GM12878 (cell line): ENCODE measurements at regions not wholly inside any gene's neighbourhood (a gene's known extent, or its start where the extent isn't known, plus 50 kb on each side); places are given as distances from the start of the nearest gene placed in this dataset.

Experiments used
- ATAC-seq: fragments of 200-7000 bp; cut with Tn5 transposase; 3 replicates; pipeline ENCODE4 v1.9.1; 2020; ENCODE audit warnings: mild to moderate bottlenecking, moderate library complexity
- BruUV-seq: library from RNA; stranded (reverse); fragments of 400-500 nt; replicated peaks from 2 replicates; lab custom pipeline; 2021; lab: Mats Ljungman, UMichigan
- CTCF ChIA-PET: fragments of 300-600 bp; sonication (Branson Sonifier 250); formaldehyde crosslinking; extraction: SDS; loops from one replicate; lab custom pipeline; 2021; ENCODE audit warnings: inconsistent platforms; lab: Yijun Ruan, JAX
- POLR2A ChIA-PET: fragments of 350-600 bp; formaldehyde crosslinking; extraction: SDS; loops from one replicate; lab custom pipeline; 2021; ENCODE audit warnings: inconsistent platforms; lab: Charles Lee
- RAD21 ChIA-PET: fragments of 300-600 bp; sonication (Branson Sonifier 250); formaldehyde crosslinking; loops from one replicate; lab custom pipeline; 2023; ENCODE audit warnings: antibody characterized with exemption; ENCODE audit not compliant: unreplicated experiment; lab: Charles Lee
- SMC1A ChIA-PET: fragments of 300-600 bp; sonication (Branson Sonifier 250); formaldehyde crosslinking; loops from one replicate; lab custom pipeline; 2023; ENCODE audit not compliant: unreplicated experiment, uncharacterized antibody; lab: Charles Lee
- DNase-seq: peaks from one replicate; pipeline ENCODE4 v3.0.0-alpha.2; 2011; ENCODE audit warnings: low read depth, low spot score
- FAIRE-seq: peaks from 3 replicates; lab custom pipeline; 2011; peaks lifted over from hg19 to GRCh38; lab: Jason Lieb, UNC
- H2AFZ ChIP-seq: 2 replicates; pipeline ENCODE4 v1.6.0; 2011; ENCODE audit warnings: low read depth, low read length, control low read depth; ENCODE audit not compliant: control insufficient read depth
- H3K27ac ChIP-seq: 2 replicates; pipeline ENCODE4 v1.5.1; 2011; ENCODE audit warnings: control low read depth; ENCODE audit not compliant: control insufficient read depth, insufficient read depth
- H3K27me3 ChIP-seq, 2 experiments: replicated peaks in 1 of 2; 2 replicates each; pipeline versions ENCODE4 v1.6.0 to v1.6.1; 2011; ENCODE audit warnings: low read length in 1 of 2; ENCODE audit not compliant: control insufficient read depth in 2 of 2, insufficient read depth in 2 of 2
- H3K36me3 ChIP-seq, 2 experiments: 2 replicates each; pipeline ENCODE4 v1.5.1; 2011; ENCODE audit warnings: low read length in 1 of 2; ENCODE audit not compliant: control insufficient read depth in 2 of 2, insufficient read depth in 2 of 2
- H3K4me1 ChIP-seq: 2 replicates; pipeline ENCODE4 v1.6.1; 2011; ENCODE audit warnings: mild to moderate bottlenecking, low read length, moderate library complexity, mixed read lengths; ENCODE audit not compliant: control insufficient read depth, insufficient read depth
- H3K4me2 ChIP-seq: 2 replicates; pipeline ENCODE4 v1.6.0; 2011; ENCODE audit warnings: control low read depth; ENCODE audit not compliant: control insufficient read depth, insufficient read depth
- H3K4me3 ChIP-seq: fragments of 200-600 bp; sonication (generic); 2 replicates; pipeline ENCODE4 v1.5.1; 2016
- H3K79me2 ChIP-seq: 2 replicates; pipeline ENCODE4 v1.6.0; 2011; ENCODE audit warnings: low read length; ENCODE audit not compliant: control insufficient read depth, insufficient read depth
- H3K9ac ChIP-seq: 2 replicates; pipeline ENCODE4 v1.8.0; 2011; ENCODE audit warnings: low read length, control low read depth, mixed read lengths; ENCODE audit not compliant: control insufficient read depth, insufficient read depth
- H3K9me3 ChIP-seq: replicated peaks from 3 replicates; pipeline ENCODE4 v1.5.1; 2011; ENCODE audit warnings: mild to moderate bottlenecking, low read length; ENCODE audit not compliant: control insufficient read depth, insufficient read depth
- H4K20me1 ChIP-seq: 2 replicates; pipeline ENCODE4 v1.6.0; 2011; ENCODE audit not compliant: control insufficient read depth, insufficient read depth
- BCL3 ChIP-seq: IDR thresholded peaks from 2 replicates; pipeline ENCODE4 v1.6.1; 2011; ENCODE audit warnings: borderline replicate concordance, low read depth, mild to moderate bottlenecking, moderate library complexity, low read length; ENCODE audit not compliant: insufficient read depth, poor library complexity, severe bottlenecking
- BMI1 ChIP-seq: fragments of 450-650 bp; IDR thresholded peaks from 2 replicates; pipeline ENCODE4 v1.6.1; 2016; ENCODE audit warnings: mild to moderate bottlenecking, moderate library complexity, borderline replicate concordance
- E2F8 ChIP-seq: fragments of 450-650 bp; IDR thresholded peaks from 2 replicates; pipeline ENCODE4 v1.6.1; 2018; ENCODE audit warnings: mild to moderate bottlenecking, low read depth, moderate library complexity; ENCODE audit not compliant: partially characterized antibody
- HCFC1 ChIP-seq: fragments of 150-350 bp; IDR thresholded peaks from 2 replicates; pipeline ENCODE4 v1.6.1; 2014; ENCODE audit warnings: low read length
- IRF5 ChIP-seq: fragments of 450-650 bp; IDR thresholded peaks from 2 replicates; pipeline ENCODE4 v1.6.1; 2017; ENCODE audit warnings: borderline replicate concordance
- JUND ChIP-seq: IDR thresholded peaks from 2 replicates; pipeline ENCODE4 v1.6.1; 2012; ENCODE audit warnings: low read depth, mild to moderate bottlenecking, low read length, improper control_type of control experiment, moderate library complexity
- NR2C1 ChIP-seq: fragments of 450-650 bp; IDR thresholded peaks from 2 replicates; pipeline ENCODE4 v1.6.1; 2017; ENCODE audit warnings: antibody characterized with exemption, mild to moderate bottlenecking, moderate library complexity
- PKNOX1 ChIP-seq: fragments of 450-650 bp; IDR thresholded peaks from 2 replicates; pipeline ENCODE4 v1.6.1; 2016; ENCODE audit warnings: mild to moderate bottlenecking
- POU2F2 ChIP-seq: IDR thresholded peaks from 3 replicates; pipeline ENCODE4 v1.6.1; 2011; ENCODE audit warnings: low read depth, mild to moderate bottlenecking, low read length, borderline replicate concordance
- RAD51 ChIP-seq: fragments of 450-650 bp; IDR thresholded peaks from 2 replicates; pipeline ENCODE4 v1.6.1; 2016; ENCODE audit warnings: moderate library complexity, mild to moderate bottlenecking, inconsistent platforms
- RB1 ChIP-seq: fragments of 450-650 bp; formaldehyde crosslinking; IDR thresholded peaks from 2 replicates; pipeline ENCODE4 v1.6.1; 2017; ENCODE audit warnings: mild to moderate bottlenecking, borderline replicate concordance
- RELA ChIP-seq: fragments of 450-650 bp; IDR thresholded peaks from 2 replicates; pipeline ENCODE4 v1.8.0; 2014; ENCODE audit warnings: borderline replicate concordance; ENCODE audit not compliant: partially characterized antibody
- SIX5 ChIP-seq: IDR thresholded peaks from 2 replicates; pipeline ENCODE4 v1.6.1; 2011; ENCODE audit warnings: mild to moderate bottlenecking, low read depth, low read length, moderate library complexity; ENCODE audit not compliant: severe bottlenecking
- SMC3 ChIP-seq: IDR thresholded peaks from 2 replicates; pipeline ENCODE4 v1.6.1; 2011; ENCODE audit warnings: low read length, improper control_type of control experiment, borderline replicate concordance
- WRNIP1 ChIP-seq: IDR thresholded peaks from 2 replicates; pipeline ENCODE4 v1.6.1; 2011; ENCODE audit warnings: low read depth, low read length, improper control_type of control experiment, borderline replicate concordance
- ZBED1 ChIP-seq: IDR thresholded peaks from 2 replicates; pipeline ENCODE4 v1.6.1; 2016; ENCODE audit warnings: borderline replicate concordance
- WGBS: methylation state at CpG from one replicate; pipeline ENCODE4 v1.1.6; 2016; ENCODE audit warnings: low lambda C conversion rate; ENCODE audit not compliant: insufficient replicate concordance, insufficient coverage; ENCODE audit errors: missing lambda C conversion rate; 5-methylcytosine and 5-hydroxymethylcytosine counted together
- in situ Hi-C: fragments of 300-500 bp; cut with MboI; formaldehyde crosslinking; loops from 9 replicates; pipeline ENCODE4 v1.14.3; 2018; ENCODE audit warnings: mixed read lengths
- intact Hi-C: fragments of 100-400 bp; cut with micrococcal nuclease; formaldehyde crosslinking; loops from one replicate; pipeline ENCODE4 v1.14.2; 2022; ENCODE audit not compliant: unreplicated experiment

- TF ChIP-seq E2F8 (no peak), ZBED1 (no peak), JUND (no peak), SMC3 (no peak), SIX5 (no peak), WRNIP1 (no peak), NR2C1 (no peak), BMI1 (no peak)
These were observed 176.8 kb downstream of the C7orf25 start (continued) for GRCh38 chr7:42735081-42735480.

- Histone ChIP-seq H2AFZ (no peak overlapping the region), H3K4me2 (no peak overlapping the region), H3K9ac (no peak overlapping the region), H4K20me1 (no peaks in the 10 kb centered on the region), H3K27ac (no peak overlapping the region), H3K79me2 (no peaks in the 10 kb centered on the region), H3K9me3 (no peaks in the 10 kb centered on the region), H3K4me1 (no peaks in the 10 kb centered on the region), H3K36me3 (no peaks in the 10 kb centered on the region), H3K4me3 (no peak overlapping the region), H3K27me3 (no peaks in the 10 kb centered on the region)
- in situ Hi-C loops (no loop called here), intact Hi-C loops (no loop called here)
- ATAC-seq (no peak), FAIRE-seq (no peak), DNase-seq (no peak)
- ChIA-PET SMC1A (no interaction called here), CTCF (no interaction called here), POLR2A (no interaction called here), RAD21 (no interaction called here)
- BruUV-seq = no TSS peak
- 2% methylated on average over 2 of the region's 2 CpGs for WGBS
- TF ChIP-seq POU2F2 (no peak), RAD51 (no peak), HCFC1 (no peak), RB1 (no peak), BCL3 (no peak), IRF5 (no peak), PKNOX1 (no peak), RELA (no peak)
These were observed 177.3 kb downstream of the C7orf25 start for GRCh38 chr7:42734568-42734967.
